DMS 273 treated with DMSO at 0.1 percent for 48 hours (cell line): ENCODE measurements at regions not wholly inside any gene's neighbourhood (a gene's known extent, or its start where the extent isn't known, plus 50 kb on each side); places are given as distances from the start of the nearest gene placed in this dataset.

Source experiments
- DNase-seq: peaks from one replicate; lab custom pipeline; 2025; lab: John Stamatoyannopoulos, UW

DNA sequence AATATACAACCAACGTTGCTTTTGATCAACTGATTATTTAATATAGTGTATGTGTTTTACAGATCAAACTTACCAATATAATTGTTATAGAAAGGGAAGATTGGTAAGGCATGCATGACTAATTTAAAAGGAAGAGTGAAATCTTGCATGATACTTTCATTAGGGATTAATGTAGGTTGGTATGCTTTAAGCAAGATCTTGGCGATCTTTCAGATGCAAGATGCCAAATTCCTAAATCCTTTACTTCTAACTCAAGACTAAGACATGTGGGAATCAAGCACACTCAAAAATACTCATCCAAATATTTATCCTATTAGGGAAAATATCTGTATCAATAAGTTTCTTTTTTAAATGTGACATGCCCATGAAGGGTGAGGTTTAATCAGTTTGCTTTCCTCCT lies 321.4 kb upstream of the MEOX2 start:
- no peak for DNase-seq

DNA sequence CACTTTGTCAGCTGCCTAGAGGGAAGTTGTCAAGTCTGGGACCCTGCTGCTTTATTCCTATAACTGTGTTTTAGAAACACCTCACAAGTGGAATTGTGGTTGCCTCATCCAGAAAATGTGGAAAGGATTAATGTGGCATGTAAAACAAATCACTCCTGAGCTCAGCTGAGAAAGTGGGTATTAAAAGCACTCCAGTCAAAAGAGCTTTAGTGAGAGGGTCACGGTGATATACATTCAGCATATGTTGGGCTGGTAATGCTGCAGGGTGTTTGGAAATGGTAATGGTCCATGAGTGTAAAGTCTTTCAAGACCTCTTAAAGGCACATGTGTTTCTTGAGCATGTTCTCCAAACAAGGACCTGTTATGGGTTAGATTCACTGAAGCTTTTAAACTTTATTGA lies 318.2 kb upstream of the MEOX2 start:
- DNase-seq = no peak

DNA sequence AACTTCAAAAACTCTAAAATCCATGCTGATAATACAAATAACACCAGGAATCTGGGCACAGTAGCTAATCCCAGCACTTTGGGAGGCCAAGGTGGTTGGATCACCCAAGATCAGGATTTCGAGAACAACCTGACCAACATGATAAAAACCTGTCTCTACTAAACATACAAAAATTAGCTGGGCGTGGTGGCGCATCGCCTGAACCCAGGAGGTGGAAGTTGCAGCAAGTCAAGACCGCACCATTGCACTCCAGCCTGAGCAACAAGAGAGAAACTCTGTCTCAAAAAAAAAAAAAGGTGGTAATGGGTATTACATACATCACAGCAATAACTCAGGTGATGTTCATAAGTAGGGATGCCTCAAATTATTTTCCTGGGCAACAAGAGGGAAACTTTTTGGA lies 315.0 kb upstream of the MEOX2 start:
- no peak for DNase-seq

DNA sequence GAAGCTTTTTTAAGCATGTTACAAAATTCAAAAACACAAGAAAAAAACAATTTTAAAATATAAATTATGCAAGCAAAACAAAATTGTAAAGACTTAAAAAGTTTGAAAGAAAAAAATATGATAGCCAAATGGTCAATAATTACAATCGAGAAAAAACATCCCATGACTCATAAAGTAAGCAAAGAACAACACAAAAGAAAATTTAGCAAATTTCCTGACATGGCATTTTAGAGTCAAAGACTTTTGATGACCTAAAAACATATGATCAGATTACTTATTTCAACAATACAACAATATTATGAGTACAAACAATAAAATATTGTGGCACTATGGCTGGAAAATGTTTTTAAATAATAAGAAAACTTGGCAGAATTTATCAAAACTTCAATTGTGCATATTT lies 312.1 kb upstream of the MEOX2 start:
- no peak for DNase-seq

DNA sequence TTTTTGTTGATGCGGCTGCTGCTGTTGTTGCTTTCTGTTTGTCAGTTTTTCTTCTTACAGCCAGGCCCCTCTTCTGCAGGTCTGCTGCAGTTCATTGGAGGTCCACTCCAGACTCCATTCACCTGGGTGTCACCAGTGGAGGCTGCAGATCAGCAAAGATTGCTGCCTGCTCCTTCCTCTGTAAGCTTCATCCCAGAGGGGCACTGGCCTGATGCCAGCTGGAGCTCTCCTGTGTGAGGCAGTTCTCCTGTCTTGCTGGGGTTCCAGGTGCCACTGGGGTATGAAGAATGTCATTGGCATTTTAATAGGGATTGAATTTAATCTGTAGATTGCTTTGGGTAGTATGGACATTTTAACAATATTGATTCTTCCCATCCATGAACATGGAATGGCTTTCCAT lies 308.5 kb upstream of the MEOX2 start:
- no peak for DNase-seq

DNA sequence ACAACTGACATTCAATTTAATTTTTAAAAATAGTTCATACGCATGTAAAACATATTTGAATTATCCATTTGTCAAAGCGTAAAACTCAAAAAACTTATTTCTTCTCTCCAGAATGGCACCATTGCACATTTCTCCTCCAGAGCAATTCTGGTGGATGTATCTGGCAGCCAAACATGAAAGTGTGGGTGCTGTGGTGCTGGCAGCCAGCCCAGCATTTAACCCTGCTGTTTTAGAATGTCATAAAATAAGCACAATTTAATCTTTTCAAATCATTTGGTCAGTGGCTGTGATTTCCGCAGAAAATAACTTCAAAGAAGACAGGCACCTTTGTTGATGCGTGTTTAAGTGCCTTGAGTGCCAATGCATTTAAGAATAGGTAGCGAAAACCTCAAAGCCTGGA lies 302.7 kb upstream of the MEOX2 start:
- no peak for DNase-seq

DNA sequence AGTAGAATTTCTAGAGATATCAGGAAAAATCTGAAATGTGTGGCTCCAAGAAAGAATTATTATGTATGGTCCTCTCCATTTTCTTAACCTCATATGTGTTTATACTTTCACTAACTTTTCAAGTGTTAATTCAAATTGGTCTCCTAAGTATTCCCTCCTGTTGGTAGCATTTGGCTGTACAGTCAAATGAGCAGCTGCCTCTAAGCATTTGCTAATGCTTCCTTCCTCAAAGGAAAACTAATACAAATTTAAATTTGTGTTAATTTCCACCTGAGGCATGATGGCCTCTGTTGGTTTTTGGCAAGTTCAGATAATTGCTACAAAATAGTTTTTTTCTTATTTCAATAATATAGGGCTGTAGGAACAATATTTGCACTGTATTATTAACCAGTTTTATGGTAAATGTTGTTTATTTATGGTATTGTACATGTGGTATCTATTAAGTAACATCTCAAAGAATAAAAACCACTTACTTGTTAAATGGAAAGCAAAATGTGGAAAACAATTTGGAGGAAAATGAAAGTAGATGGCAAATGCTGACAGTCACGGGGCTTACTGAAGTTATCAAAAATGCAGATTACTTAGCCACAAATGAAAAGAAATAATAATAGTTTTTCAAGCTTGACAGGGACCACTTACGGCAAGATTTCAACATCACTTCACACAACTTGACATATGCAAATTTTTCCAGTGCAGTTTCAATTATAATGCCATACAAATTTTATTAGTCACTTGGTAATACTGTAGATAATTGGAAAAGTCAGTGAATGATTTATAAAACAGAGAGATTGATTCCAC lies 299.3 kb upstream of the MEOX2 start:
- DNase-seq = no peak

DNA sequence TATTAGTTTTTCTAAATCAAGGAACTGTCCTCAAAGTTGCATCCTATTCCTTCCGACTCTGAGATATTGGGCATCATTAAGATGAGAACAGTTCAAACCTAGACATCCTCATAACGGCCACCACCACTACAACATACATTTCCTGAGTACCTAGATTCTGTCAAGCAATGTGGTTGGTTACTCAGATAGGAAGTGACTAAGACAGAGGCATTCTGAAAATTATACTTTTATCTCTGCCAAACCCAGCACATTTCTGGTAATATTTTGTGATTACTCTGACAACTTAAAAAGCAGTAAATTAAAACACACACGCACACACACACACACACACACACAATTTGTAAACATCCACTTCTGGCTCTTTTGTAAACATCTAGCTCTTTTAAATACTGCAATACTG lies 291.2 kb upstream of the MEOX2 start:
- DNase-seq = no peak

DNA sequence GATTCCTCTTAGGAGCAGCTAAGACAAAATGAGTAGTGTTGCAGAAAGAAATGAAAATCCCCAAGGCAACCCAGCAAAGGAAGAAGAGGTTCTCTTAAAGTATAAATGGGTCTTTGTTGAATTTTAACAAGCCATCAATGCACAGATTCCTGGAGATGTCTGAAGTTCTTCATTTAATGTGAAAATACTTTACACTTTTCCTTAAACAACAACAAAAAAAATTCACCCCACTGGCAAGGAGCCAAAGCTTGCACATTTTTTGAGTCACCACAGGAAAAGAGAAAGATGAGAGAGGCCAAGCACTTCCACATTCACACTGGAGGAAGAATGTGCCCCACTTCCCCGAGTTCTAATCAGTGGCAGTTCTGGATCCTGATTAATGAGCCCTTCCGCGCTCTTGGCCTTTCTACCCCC lies 286.4 kb upstream of the MEOX2 start:
- no peak for DNase-seq

DNA sequence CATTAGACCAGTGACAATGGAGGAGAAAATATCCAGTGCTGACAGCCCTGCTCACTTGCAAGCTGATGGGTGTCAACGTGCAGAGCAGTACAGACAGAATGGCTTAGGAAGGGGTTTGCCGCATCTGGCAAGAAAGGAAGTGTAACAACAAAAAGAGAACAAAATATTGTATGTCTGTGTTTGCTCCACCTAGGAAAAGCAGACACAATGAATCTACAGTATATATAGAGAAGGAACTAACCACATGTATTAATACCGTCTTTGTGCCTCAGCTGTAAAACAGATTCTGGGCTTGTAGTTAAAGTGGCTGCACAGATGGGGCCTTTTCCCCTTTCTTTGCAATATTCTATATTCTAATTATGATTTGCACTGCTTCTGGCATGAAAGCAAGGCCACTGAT lies 281.1 kb upstream of the MEOX2 start:
- no peak for DNase-seq

DNA sequence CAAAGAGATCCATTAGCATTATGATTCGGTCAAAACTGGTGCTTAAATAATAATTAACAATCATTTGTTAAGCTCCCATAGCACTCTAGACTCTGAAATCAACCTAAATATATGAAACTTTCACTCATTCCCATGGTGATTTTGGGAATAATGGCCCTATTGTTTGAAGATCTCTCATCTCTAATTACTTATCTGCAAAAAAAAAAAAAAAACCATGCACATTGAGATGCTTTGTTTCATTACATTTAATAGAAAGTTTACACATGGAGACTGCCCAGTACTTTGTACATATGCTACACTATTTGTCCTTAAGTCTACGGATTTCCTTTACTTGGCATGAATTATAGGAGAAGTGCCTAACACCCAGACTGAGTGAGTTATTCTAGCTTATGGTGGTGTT lies 280.6 kb upstream of the MEOX2 start:
- no peak for DNase-seq

DNA sequence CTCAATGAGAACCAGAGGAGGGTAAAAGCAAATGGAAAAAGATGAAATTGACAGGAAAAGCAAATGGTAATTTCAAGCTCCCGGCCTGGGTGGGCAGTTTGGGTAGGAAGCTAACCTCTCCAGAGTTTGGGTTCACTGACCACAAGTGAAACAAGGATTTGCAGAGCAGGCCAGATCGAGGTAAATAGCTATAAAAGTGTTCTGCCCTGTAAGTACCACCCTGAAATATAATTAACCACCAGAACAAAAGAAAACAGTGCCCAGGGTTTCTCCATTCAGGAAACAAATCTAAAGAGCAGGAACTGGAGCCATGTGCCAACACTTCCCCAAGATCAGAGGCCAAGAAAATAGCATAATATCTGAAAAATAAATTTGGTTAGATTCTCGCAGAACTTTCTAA lies 276.7 kb upstream of the MEOX2 start:
- no peak for DNase-seq

DNA sequence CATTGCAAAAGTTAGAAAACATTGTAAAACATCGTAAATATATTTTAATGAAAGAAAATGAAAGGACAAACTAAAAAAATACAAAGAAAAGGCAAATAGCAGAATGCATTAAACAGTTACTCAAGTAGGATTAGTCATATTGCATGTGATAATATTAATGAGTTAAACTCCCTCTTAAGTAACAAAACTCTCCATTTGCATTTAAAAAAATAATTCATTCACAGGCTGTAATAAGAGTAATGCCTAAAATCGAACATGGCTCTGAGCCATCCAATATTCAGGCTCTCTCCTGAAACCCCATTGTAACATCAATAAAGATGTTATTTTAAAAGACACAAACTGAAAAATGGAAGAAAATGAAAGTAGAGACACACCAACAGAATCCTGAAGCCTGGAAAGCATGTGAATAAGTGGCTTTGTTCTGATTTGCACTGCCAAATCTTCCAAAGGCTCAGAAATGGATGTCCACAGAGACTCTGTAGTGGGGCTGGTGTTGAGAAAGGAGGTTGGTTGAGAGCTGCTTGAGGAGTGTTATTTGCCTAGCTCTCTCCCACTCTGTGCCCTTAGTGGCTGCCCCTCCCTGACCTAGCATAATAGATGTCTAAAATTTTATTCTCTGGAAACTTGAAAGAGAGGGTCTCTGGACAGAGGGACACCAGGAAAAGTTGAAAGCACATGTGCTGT lies 268.3 kb upstream of the MEOX2 start:
- DNase-seq = no peak

DNA sequence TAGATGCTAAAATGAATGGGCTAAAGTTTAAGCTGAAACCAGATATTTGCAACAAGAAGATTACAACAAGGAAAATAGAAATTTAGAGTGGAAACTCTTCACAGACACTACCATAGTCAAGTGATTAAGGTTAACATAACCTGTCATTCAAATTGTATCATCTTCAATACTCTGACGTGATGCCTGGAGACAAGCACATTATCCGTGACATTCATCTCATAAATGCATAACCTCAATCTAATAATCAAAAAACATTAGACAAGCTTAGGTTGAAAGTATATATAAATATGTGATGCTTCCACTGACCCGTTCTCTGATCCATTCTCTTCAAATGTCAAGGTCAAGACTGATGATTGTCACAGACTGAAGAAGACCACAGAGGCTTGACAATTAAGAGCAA lies 263.8 kb upstream of the MEOX2 start:
- no peak for DNase-seq

DNA sequence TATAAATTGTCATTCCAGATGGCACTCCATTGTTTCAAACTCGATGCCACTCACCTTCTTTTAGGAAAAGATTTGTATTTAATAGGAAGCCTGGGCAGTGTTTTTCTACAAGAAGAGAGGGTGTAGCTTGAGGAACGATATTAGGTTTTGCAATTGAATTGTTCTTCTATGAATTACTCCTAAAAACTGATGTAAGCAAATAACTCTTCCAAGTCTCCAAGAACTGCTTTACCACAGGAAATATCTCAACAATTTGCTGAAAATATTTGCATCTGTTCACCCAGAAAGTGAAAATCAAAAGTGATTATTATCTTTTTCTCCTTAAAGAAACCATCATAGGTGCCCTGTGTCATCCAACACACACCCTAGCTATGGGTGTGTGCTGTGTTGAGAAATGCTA lies 261.3 kb upstream of the MEOX2 start:
- no peak for DNase-seq

DNA sequence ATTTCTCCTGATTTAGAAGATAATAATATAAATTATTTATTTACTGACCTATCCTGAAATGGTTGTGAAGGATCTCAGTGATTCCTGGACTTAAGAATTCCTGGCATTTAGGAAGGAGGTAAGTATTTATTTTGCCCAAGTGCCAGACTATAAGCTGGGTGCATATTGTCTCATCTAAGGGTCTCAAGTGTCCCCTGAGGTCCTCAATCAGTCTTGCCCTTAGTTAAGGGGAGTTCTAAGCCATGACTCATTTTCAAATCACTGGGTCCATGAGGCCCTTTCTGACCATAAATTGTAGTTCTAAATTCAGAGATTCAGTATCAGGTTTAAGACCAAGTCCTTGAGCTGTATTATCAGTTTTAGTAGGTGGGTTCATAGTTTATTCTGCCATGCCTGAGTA lies 251.6 kb upstream of the MEOX2 start:
- DNase-seq = no peak

DNA sequence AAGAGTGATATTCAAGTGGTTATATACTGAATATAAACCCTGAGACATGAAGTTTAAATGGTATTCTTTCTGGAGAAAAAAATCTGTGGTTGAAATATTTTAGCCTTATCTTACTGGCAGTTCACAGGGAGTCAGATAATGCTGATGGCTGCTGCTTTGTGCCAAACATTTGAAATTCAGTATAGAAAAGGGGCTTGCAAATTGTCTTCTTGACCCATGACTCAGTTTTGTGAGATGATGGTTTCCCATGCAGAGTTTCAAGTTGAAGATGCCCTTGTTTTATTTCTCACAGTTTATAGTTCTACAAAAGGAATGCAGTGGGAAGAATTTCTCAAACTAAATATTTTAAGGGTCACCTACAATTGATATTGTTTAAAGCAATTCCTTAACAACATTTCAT lies 251.1 kb upstream of the MEOX2 start:
- DNase-seq = no peak

DNA sequence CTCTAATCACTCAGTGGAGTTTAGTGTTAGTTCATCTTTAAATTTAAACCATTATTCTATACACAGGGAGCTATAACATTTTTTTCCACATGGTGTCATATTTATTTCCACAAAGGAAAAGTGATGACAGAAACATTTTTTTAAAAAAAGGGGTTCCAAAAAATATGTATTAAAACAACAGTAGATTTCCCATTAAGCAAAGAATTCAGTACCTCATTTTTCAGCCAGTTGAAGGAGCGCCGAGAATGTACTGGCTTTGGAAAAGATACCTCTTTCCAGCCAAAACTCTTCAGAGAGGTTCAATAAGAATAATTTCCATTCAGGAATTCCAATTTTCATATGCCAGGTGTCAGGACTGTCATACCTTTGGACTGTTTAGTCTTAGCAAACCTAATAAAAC lies 250.5 kb upstream of the MEOX2 start:
- DNase-seq = no peak

DNA sequence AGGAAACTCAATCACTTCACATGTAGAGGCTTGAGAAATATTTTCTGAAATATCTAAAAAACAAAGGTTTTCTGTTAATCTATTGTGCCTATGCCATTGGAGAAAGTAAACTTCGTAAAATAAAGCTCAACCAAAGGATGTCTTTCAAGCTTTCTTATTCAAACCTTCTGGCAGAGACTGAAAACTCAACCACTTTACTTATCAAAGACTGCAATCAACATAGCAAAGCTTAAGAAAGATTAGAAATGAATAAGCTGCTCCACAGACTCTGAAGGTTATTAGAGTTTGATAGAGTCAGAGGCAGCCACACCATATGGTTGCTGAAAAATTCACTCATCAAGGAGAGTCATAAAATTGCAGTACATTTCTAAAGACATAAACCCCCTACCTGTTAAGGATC lies 245.8 kb upstream of the MEOX2 start:
- no peak for DNase-seq

DNA sequence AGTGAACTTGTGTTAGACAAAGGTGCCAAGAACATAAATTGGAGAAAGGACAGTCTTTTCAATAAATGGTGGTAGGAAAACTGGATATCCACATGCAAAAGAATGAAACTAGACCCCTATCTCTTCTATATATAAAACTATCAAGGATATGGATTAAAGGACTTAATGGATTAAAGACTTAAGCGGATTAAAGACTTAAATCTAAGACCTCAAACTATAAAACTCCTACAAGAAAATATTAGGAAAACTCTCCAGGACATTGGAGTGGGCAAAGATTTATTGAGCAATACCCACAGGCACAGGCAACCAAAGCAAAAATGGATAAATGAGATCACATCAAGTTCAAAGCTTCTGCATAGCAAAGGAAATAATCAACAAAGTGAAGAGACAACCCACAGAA lies 242.9 kb upstream of the MEOX2 start:
- no peak for DNase-seq

DNA sequence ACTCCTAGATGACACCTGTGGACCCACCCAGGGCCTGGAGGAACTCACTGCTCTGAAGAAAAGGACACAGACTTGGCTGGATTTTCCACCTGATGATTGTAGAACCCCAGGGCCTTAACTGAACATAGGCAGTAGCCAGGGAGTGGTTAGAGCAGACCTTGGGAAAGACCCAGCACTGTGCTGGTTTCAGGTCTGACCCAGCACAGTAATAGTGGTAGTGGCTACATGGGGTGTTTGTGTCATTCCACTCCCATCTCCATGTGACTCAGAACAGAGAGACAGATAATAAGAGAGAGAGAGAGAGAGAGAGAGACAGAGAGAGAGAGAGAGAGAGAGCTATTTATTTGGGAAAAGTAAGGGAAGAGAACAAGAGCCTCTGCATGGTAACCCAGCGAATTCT lies 239.1 kb upstream of the MEOX2 start:
- no peak for DNase-seq

DNA sequence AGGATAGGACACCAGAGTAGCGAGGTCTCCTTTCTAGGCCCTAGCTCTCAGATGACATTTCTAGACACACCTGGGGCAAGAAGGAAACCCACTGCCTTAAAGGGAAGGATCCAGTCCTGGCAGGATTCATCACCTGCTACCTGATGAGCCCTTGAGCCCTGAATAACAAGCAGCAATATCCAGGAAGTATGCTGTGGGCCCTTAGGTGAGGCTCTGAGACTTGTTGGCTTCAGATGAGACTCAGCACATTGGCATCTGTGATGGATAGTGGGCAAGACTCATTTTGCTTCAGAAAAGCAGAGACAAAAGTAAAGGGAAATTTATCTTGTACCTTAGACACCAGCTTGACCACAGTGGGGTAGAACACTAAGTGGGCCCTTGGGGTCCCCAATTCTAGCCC lies 238.4 kb upstream of the MEOX2 start:
- DNase-seq = no peak

DNA sequence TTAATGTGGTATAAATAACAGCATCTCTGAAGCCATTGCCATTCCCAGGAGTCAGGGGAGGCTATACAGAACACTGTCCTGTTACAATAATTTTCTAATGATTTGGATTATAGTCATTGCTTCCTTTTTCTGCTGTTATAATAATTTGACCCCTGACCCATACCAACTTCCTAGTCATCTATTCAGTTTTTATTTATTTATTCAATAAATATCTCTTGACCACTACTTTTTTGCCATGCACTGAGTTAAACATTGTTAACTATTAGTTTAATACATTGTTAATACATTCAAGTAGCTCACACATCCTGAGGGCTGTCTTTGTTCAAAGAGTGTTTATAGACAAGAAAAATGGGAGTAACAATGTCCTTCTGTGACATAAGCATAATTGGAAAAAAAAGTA lies 235.5 kb upstream of the MEOX2 start:
- no peak for DNase-seq

DNA sequence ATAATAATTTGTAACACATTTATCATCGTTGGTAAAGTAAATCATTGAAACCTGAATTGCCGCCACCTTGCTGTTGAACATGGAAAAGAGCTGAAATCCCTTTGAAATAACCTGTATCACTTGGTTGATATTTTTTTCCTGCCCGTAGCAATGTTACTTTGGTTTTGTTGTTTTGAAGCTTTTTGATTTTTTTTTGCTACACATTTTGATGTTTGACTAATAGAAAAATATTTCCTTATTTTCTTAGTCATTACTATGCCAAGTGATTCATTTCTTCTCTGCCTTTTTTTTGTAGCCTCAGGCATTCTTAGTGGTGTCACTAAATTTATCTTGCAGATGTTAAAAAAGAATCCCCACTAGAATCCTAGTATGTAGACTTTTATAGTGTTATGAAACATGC lies 235.1 kb upstream of the MEOX2 start:
- no peak for DNase-seq
